ENCODE measurements at regions not wholly inside any gene's neighbourhood (a gene's known extent, or its start where the extent isn't known, plus 50 kb on each side); places are given as distances from the start of the nearest gene placed in this dataset.
"Not testable (repeated sequence)": the region's sequence is repeated elsewhere in the genome, so short reads cannot be mapped to it uniquely, and the experiment has no call there.

GRCh38 chr7:24134535-24134934 is 149.5 kb upstream of the NPY start:
- no peak for DNase-seq (ENCODE audit: low read depth)

DNA sequence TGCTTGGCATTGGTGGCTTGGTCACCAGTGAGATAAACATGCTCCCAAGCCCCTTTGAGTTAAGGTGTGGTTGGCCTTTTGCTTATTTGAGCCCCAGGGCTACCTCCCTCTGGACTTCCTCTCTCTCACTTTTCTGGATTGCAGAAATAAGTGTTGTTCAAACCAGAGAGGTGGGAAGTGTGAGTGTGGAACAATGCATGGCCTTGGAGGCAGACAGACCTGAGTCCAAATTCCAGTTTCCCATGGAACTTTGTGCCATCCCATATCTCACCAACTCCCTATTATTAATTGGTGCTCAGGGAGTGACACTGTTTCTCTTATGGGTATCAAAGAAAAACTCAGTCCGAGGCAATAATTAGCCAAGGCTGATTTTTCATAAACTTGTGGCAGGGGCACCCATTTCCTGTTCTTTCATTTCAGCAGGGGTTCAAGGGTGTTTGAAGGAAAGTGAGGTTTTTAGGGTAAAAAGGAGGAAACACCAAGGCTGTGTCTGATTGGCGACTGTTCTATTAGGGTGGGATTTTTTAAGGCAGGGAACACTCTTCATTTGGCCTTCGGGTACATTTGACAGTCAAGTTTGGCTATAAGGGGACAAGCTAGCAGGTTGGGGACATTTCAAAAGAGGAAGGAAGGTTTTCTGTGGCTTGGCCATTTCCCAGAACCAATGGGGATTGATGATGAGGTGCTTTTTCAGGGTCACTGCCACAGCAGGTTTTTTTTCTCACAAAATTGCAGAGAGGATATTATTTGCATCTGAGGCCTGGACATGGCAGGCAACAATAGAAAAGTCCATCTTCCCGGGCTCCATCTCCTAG is 148.8 kb upstream of the NPY start:
- DNase-seq (ENCODE audit: low read depth), result no peak

DNA sequence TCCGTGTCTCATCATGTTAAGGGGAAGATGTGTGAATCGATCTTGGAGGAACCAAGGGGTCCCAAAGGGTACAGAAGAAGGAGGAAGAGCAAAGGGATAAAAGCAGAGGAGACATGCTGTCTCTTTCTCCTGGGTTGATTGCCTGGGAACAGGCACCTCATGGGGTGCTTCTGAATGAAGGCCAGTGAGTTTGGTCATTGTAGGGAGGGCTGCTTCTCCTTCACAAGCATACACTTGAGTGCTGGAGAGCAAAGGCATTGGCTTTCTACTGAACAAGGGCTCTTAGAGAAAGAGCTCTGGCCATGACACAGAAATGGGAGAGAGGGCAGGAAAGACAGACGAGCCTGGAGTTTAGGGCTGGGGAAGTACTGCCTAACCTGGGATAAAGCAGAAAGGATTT is 146.7 kb upstream of the NPY start:
- DNase-seq (ENCODE audit: low read depth), result no peak

- no peak for DNase-seq (ENCODE audit: low read depth)
Measured at GRCh38 chr7:24138343-24138742, 145.6 kb upstream of the NPY start.

- no peak for DNase-seq (ENCODE audit: low read depth)
Measured at GRCh38 chr7:24140001-24140400, 144.0 kb upstream of the NPY start.

GRCh38 chr7:24141874-24142509 is 142.0 kb upstream of the NPY start:
- peak; percentile 67 for DNase-seq (ENCODE audit: low read depth)

- DNase-seq (ENCODE audit: low read depth), result peak; percentile 82
Measured at GRCh38 chr7:24143547-24143946, 140.4 kb upstream of the NPY start.

DNA sequence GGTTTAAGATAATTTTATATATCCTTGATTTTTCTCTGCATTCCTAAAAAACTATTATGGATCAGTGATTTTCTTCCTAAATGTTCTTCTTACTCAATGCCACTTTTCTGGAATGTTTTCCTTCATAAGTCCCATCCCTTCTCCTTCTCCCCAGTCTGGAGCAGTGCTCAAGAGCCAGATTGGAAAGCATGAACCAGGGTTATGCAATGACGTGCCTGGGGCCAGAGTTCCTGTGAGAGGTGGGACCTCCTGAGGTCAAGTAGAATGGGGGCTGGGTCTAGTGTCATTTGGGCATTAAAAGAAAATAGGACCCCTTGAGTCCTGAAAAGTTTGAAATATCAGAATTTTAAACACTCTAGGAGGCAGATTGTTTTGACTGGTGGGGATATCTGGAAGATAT is 132.0 kb upstream of the NPY start:
- DNase-seq (ENCODE audit: low read depth), result no peak

DNA sequence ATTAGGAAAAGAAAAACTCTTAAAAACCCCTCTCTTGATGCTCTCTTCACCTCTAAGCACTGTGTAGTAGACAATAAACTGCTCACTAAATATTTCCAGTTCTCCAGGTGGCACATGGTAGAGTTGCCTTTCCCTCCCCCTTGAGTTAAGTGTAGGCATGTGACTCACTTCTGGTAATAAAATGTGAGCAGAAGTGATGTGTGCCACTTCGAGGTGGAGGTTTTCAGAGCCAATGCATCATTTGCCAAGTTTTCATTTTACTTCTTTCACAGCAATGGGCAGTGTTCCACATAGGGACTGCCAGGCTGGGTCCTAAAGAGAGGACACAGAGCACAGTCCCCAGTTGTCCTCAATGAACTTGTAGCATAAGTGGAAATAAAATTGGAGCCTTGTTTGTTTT is 131.6 kb upstream of the NPY start:
- peak; percentile 63 for DNase-seq (ENCODE audit: low read depth)

DNA sequence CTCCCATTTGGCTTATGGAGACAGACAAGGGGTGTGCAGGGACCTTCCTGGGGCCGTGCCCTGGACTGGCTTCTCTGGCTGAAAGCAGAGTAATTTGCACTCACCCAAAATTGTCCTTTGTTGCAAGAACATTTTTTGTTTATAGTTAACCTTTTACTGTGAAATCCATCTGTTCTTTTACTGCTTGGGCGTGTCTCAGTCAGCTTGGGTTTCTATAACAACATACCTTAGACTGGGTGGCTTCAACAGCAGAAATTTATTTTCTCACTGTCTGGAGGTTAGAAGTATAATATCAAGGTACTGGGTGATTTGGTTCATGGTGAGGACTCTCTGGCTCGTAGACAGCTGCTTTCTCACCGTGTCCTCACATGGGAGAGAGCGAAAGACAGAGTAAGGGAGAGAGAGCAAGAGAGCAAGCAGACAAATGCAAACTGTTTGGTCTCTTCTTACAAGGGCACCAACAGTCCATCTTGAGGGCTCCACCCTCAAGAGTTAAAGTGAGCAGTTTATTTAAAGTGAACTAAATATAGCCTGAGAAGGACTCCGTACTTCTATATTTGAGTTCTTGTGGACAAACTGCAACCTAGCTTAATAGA is 131.0 kb upstream of the NPY start:
- no peak for DNase-seq (ENCODE audit: low read depth)

- DNase-seq (ENCODE audit: low read depth), result no peak
Measured at GRCh38 chr7:24157666-24158065, 126.3 kb upstream of the NPY start.

GRCh38 chr7:24158975-24159374 is 125.0 kb upstream of the NPY start:
- no peak for DNase-seq (ENCODE audit: low read depth)

- no peak for DNase-seq (ENCODE audit: low read depth)
Measured at GRCh38 chr7:24164401-24164800, 119.6 kb upstream of the NPY start.

DNA sequence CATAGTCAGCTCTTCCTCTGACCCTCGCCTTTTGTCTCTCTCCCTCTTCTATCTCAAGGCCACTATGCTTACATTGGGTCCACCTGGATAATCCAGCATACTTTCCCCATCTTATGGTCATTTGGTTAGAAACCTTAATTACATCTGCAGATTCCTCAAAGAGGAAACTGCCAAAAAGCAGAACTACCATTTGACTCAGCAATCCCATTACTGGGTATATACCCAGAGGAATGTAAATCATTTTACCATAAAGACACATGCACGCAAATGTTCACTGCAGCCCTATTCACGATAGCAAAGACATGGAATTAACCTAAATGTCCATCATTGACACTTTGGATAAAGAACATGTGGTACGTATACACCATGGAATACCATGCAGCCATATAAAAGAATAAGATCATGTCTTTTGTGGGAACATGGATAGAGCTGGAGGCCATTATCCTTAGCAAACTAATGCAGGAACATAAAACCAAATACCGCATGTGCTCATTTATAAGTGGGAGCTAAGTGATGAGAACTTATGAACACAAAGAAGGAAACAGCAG is 114.8 kb upstream of the NPY start:
- DNase-seq (ENCODE audit: low read depth), result no peak

GRCh38 chr7:24171951-24172350 is 112.0 kb upstream of the NPY start:
- not testable (repeated sequence) for DNase-seq (ENCODE audit: low read depth)

GRCh38 chr7:24172856-24173255 is 111.1 kb upstream of the NPY start:
- no peak for DNase-seq (ENCODE audit: low read depth)

DNA sequence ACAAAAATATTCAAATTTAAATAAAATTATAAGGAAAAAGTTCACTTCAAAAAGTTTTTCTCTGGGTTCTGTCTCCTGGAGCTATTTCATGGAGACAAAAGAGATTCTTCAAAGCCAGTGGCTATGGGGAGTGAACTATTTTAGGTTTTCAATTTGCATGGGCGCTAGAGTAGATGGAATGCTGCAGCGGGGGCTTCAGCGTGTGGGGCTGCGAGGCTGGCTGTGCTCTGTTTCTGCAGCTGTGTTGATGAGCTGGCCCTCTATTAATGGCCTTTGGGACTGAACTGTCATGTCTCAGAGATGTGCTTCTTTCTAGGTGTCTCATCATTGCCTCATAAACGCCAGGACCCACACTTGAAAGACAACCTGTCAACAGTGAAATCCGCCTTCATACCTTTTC is 108.4 kb upstream of the NPY start:
- DNase-seq (ENCODE audit: low read depth), result no peak

DNA sequence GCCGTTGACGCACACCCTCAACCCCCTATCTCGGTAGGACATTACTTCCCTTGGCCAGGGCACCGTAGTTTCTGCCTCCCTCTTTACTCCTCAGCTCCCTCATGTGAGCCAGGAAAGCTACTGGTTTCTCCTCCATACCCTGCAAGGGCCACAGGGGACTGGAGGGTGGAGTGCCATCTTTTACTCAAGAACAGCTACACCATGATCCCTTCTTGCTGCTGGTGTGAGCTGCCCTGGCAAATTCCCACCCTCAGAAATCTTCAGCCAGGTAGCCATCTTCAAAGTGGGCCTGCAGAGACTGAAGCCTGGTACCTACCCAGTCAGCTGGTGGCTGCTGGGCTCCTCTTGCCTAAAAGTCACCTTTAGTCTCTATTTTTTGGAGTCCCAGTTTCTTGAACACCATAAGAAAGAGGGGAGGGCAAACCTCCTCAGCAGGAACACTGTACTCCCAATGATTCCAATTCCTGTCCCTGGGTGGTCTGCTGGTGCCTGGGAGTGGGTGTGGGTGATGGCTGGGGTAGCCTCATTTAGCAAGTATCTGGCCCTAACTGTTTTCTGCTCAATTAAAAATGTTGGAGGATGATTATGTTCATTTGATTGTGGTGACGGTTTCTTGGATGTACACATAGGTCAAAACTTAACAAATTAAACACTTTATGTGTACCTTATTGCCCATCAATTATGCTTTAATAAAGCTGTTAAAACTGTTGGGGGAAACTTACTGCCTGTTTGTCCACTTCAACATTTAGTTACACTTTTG is 105.0 kb upstream of the NPY start:
- no peak for DNase-seq (ENCODE audit: low read depth)

DNA sequence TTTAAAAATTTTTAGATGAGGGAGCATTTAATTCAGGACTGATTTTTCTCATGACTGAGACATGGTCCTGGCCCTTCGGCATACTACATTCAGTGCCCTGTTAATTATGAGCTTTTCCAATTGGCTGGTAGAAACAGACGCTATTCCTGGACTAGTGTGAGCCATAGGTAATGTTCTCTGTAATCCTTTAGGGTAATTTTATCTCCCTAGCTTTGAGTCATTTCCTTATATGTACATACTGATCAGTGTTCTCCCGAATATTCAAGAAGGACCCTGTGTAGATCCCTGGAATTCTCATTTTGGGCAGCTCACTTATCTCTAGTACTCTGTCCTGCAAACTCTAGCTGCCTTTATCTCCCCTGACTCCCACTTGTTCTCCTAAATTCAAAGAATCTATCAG is 92.6 kb upstream of the NPY start:
- DNase-seq (ENCODE audit: low read depth), result no peak

DNA sequence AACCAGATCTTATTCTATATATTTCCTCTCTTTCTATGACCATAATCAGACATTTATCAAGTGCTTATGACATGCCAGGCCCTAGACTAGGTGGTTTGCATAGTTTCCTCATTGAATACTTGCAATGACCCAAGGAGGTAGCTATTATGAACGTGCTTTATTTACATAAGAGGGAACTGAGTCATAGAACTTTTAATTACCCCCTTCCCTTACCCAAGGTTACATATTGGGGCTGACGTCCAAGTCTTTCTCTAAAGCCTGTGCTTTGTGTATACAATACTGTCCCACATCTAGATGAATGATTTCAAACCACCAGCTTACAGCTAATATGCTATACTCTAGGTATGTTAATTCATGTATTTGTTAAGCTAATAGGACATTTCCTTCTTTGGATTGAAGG is 91.9 kb upstream of the NPY start:
- DNase-seq (ENCODE audit: low read depth), result peak; percentile 80

- DNase-seq (ENCODE audit: low read depth), result no peak
Measured at GRCh38 chr7:24192691-24193090, 91.3 kb upstream of the NPY start.

DNA sequence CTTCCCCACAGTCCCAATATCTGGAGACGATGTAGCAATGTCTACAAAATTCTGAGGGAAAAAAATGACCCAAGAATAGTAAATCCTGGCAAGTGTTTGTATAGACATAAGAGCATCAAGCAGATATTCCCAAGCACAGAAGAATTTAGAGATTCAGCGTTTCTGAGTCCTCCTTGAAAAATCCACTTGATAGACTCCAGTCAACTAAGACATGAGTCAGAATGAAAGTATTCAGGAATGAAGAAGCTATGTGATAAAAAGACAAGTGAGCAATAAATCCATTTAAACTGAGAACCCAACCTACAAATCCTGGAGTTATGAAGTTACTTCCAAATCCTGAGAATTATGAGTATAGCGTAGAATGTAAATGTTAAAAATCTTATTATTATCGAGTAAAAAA is 86.1 kb upstream of the NPY start:
- peak; percentile 54 for DNase-seq (ENCODE audit: low read depth)

Data from M059J (cell line).